ENCODE measurements at regions not wholly inside any gene's neighbourhood (a gene's known extent, or its start where the extent isn't known, plus 50 kb on each side); places are given as distances from the start of the nearest gene placed in this dataset.

DNA sequence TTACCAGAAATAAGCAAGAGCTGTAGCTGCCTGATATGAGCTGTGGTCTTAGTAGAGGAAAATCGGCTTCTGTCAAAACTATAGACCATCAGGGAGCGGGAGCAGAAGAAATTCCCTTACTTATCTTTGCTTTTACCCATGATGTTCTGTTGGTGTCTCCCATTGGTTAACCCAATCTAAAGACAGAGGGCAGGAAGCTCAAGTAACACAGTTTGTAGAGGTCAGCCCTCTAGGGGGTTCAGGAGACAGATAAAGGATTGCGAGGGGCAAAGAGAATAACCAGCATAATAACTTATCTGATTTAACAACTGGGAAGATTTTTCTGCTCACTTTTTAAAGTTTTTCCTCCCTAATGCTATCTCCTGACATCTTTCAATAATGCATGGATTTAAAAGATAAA is 142.4 kb downstream of the NTMT2 start:
- Histone ChIP-seq H3K27me3 (ENCODE audit: insufficient read depth, low read depth, severe bottlenecking) (no peaks in the 10 kb centered on the region), H3K27ac (no peak overlapping the region), H3K36me3 (no peaks in the 10 kb centered on the region), H3K4me3 (ENCODE audit: low read depth, low read length) (no peak overlapping the region), H3K9me3 (ENCODE audit: severe bottlenecking) (no peaks in the 10 kb centered on the region)
- TF ChIP-seq, protein P1, sequence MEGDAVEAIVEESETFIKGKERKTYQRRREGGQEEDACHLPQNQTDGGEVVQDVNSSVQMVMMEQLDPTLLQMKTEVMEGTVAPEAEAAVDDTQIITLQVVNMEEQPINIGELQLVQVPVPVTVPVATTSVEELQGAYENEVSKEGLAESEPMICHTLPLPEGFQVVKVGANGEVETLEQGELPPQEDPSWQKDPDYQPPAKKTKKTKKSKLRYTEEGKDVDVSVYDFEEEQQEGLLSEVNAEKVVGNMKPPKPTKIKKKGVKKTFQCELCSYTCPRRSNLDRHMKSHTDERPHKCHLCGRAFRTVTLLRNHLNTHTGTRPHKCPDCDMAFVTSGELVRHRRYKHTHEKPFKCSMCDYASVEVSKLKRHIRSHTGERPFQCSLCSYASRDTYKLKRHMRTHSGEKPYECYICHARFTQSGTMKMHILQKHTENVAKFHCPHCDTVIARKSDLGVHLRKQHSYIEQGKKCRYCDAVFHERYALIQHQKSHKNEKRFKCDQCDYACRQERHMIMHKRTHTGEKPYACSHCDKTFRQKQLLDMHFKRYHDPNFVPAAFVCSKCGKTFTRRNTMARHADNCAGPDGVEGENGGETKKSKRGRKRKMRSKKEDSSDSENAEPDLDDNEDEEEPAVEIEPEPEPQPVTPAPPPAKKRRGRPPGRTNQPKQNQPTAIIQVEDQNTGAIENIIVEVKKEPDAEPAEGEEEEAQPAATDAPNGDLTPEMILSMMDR (IDR thresholded peaks at IDR 0.05; ENCODE audit: low read depth, low read length): no peak
- DNase-seq: no peak

DNA sequence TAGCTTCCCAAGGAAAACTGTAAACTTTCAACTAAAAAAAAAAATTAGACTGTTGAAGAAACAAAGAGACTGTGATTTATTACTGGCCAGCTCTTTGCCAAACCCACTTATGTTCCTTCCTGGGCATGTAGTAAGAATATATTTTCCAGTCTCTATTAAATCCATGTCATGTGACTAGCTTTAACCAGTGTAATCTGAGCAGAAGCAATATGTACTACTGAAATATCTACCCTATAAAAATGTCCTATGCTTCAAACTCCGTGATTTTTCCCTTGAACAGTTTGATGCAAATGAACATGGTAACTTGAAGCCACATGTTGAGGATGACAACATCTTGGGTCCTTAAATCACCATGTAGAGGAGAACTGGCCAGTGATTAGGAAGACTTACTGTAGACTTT is 144.5 kb downstream of the NTMT2 start:
- no peaks in the 10 kb centered on the region for H3K36me3 ChIP-seq
- H3K27me3 ChIP-seq (ENCODE audit: insufficient read depth, low read depth, severe bottlenecking): no peaks in the 10 kb centered on the region
- no peaks in the 10 kb centered on the region for H3K9me3 ChIP-seq (ENCODE audit: severe bottlenecking)
- H3K27ac ChIP-seq: no peak overlapping the region
- no peak for DNase-seq
- TF ChIP-seq, protein P1 (IDR thresholded peaks at IDR 0.05; ENCODE audit: low read depth, low read length): no peak
- no peak overlapping the region for H3K4me3 ChIP-seq (ENCODE audit: low read depth, low read length)

DNA sequence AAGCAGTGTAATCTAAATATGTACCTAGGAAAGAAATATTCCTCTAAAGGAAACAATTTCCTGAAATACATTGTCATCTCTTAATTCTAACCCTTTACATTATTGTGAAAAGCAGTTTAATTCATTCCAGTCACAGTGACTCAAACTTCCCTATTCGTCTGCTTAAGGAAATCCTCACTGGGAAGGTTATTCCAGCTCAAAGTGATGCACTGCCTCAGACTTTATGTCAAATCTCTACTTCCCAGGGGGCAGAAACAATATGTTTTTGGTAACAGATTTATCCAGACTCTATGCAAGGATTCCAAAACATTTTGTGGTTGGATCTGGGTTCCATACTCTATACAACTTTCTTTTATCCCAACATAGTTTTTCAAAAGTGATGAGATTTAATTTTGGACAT is 145.2 kb downstream of the NTMT2 start:
- H3K27me3 ChIP-seq (ENCODE audit: insufficient read depth, low read depth, severe bottlenecking): no peaks in the 10 kb centered on the region
- no peak overlapping the region for H3K27ac ChIP-seq
- H3K4me3 ChIP-seq (ENCODE audit: low read depth, low read length): no peak overlapping the region
- H3K36me3 ChIP-seq: no peaks in the 10 kb centered on the region
- TF ChIP-seq, protein P1 (IDR thresholded peaks at IDR 0.05; ENCODE audit: low read depth, low read length): no peak
- no peak for DNase-seq
- H3K9me3 ChIP-seq (ENCODE audit: severe bottlenecking): no peaks in the 10 kb centered on the region

DNA sequence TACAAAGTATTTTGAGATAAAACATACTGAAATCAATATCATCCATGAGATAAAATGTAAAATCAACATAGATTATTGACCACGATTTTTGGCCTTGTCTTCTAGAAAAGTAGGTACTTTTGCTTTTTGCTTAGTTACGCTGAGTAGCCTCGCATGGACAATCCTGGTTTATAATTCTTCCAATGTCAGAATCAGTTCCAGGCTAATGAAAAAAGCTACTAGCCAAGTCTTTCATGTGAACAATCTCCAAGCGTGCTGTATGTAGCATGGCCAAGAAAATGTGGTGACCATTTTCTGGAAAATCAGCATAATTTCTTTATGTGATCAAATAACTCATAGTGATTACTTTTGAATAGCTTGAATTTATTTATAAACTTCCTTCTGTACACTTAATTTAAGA is 145.8 kb downstream of the NTMT2 start:
- no peak for DNase-seq
- Histone ChIP-seq H3K27me3 (ENCODE audit: insufficient read depth, low read depth, severe bottlenecking) (no peaks in the 10 kb centered on the region), H3K9me3 (ENCODE audit: severe bottlenecking) (no peaks in the 10 kb centered on the region), H3K27ac (no peak overlapping the region), H3K4me3 (ENCODE audit: low read depth, low read length) (no peak overlapping the region), H3K36me3 (no peaks in the 10 kb centered on the region)
- TF ChIP-seq, protein P1 (IDR thresholded peaks at IDR 0.05; ENCODE audit: low read depth, low read length): no peak

DNA sequence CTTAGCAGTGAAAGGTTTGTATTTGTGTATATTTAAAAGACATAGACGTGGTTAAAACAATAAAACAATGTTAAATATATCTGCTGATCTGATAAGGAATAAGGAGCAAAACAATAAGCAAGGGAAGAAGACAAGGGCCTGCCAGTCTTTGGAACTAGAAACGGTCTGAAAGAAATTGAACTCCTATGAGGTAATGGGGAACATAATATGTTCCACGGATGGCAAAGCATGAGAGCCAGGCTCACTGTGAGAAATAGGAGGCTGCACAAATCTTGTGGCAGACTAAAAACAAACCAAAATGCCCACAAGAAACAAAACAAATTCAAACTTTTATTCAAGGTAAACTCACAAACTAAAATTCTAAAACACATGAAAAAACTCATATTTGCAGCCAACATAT is 150.5 kb downstream of the NTMT2 start:
- DNase-seq: no peak
- H3K9me3 ChIP-seq (ENCODE audit: severe bottlenecking): no peaks in the 10 kb centered on the region

DNA sequence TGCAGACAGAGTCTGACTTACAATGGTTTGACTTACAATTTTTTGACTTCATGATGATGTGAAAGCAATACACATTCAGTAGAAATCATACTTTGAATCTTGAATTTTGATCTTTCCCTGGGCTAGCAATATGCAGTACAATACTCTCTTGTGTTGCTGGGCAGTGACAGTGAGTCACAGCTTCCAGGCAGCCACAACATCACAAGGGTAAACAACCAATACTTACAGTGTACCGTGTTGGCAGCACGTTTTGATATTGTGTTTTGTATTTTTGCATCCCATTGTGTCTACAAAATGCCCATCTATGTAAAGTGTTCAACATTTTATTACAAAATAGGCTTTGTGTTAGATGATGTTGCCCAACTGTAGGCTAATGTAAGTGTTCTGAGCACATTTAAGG is 150.9 kb downstream of the NTMT2 start:
- no peaks in the 10 kb centered on the region for H3K36me3 ChIP-seq
- TF ChIP-seq, protein P1 (IDR thresholded peaks at IDR 0.05; ENCODE audit: low read depth, low read length): no peak
- H3K9me3 ChIP-seq (ENCODE audit: severe bottlenecking): no peaks in the 10 kb centered on the region
- H3K4me3 ChIP-seq (ENCODE audit: low read depth, low read length): no peak overlapping the region
- no peak overlapping the region for H3K27ac ChIP-seq
- no peaks in the 10 kb centered on the region for H3K27me3 ChIP-seq (ENCODE audit: insufficient read depth, low read depth, severe bottlenecking)
- no peak for DNase-seq

More for the DNA sequence above, 150.5 kb downstream of the NTMT2 start:
- H3K27ac ChIP-seq: no peak overlapping the region
- no peaks in the 10 kb centered on the region for H3K27me3 ChIP-seq (ENCODE audit: insufficient read depth, low read depth, severe bottlenecking)
- no peaks in the 10 kb centered on the region for H3K36me3 ChIP-seq
- TF ChIP-seq, protein P1 (IDR thresholded peaks at IDR 0.05; ENCODE audit: low read depth, low read length): no peak
- no peak overlapping the region for H3K4me3 ChIP-seq (ENCODE audit: low read depth, low read length)
